ENCODE measurements at regions not wholly inside any gene's neighbourhood (a gene's known extent, or its start where the extent isn't known, plus 50 kb on each side); places are given as distances from the start of the nearest gene placed in this dataset.
A peak's percentile ranks its signal among the peaks of the same experiment; 100 is the strongest.
"Not testable (repeated sequence)": the region's sequence is repeated elsewhere in the genome, so short reads cannot be mapped to it uniquely, and the experiment has no call there.

- no peak for DNase-seq
Measured at GRCh38 chr12:37666069-37666781, 650.3 kb upstream of the ALG10B start.

DNA sequence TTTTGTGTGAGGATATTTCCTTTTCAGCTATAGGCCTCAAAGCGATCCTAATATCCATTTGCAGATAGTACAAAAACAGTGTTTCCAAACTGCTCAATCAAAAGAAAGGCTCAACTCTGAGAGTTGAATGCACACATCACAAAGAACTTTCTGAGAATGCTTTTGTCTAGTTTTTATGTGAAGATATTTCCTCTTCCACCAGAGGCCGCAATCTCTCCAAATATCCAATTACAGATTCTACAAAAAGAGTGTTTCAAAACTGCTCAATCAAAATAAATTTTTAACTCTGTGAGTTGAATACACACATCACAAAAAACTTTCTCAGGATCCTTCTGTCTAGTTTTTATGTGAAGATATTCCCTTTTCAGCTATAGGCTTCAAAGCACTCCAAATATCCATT, 648.0 kb upstream of the ALG10B start:
- not testable (repeated sequence) for DNase-seq

DNA sequence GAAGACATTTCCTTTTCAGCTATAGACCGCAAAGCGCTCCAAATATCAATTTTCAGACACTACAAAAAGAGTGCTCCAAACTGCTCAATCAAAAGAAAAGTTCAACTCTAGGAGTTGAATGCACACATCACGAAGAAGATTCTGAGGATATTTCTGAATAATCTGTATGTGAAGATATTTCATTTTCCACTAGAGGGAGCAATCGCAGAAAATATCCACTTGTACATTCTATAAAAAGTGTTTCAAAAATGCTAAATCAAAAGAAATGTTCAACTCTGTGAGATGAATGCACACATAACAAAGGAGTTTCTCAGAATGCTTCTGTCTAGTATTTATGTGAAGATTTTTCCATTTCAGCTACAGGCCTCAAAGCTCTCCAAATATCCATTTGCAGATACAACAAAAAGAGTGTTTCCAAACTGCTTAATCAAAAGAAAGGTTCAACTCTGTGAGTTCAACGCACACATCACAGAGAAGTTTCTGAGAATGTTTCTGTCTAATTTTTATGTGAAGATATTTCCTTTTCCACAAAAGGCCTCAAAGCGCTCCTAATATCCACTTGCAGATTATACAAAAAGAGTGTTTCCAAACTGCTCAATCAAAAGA, 643.8 kb upstream of the ALG10B start:
- peak; percentile 1 for DNase-seq

GRCh38 chr12:37720846-37721245, 595.7 kb upstream of the ALG10B start:
- no peak for DNase-seq

DNA sequence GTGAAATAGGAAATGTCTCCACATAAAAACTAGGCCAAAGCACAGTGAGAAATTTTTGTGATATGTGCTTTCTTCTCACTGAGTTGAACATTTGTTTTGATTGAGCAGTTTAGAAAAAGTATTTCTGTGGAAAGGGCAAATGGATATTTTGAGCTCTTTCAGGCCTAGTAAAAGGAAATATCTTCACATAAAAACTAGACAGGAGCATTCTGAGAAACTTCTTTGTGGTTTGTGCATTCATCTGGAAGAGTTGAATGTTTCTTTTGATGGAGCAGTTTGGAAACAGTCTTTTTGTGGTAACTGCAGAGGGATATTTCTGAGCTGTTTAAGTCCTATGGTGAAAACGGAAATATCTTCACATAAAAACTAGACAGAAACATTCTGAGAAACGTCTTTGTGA, 582.7 kb upstream of the ALG10B start:
- no peak for DNase-seq
